MM.1S (cell line): ENCODE measurements at regions not wholly inside any gene's neighbourhood (a gene's known extent, or its start where the extent isn't known, plus 50 kb on each side); places are given as distances from the start of the nearest gene placed in this dataset.

Experiments
- CTCF ChIP-seq: fragments of 300-600 bp; sonication (generic); IDR thresholded peaks from 2 replicates; pipeline ENCODE4 v1.5.1; 2016; ENCODE audit warnings: antibody characterized with exemption, low read length, mixed read lengths
- EZH2 ChIP-seq: fragments of 300-600 bp; sonication (generic); optimal IDR thresholded peaks from 2 replicates; pipeline ENCODE3; 2017; ENCODE audit warnings: low read depth, mild to moderate bottlenecking, antibody characterized with exemption, low read length, mixed read lengths
- EZH2phosphoT487 ChIP-seq: fragments of 300-600 bp; sonication (generic); IDR thresholded peaks from 2 replicates; pipeline ENCODE4 v1.6.1; 2018; ENCODE audit warnings: antibody characterized with exemption, low read length

GRCh38 chr12:28708918-28709371 lies 440.1 kb upstream of the FAR2 start:
- TF ChIP-seq EZH2 (no peak), CTCF (no peak), EZH2phosphoT487 (no peak)
